ENCODE measurements at regions not wholly inside any gene's neighbourhood (a gene's known extent, or its start where the extent isn't known, plus 50 kb on each side); places are given as distances from the start of the nearest gene placed in this dataset.

DNA sequence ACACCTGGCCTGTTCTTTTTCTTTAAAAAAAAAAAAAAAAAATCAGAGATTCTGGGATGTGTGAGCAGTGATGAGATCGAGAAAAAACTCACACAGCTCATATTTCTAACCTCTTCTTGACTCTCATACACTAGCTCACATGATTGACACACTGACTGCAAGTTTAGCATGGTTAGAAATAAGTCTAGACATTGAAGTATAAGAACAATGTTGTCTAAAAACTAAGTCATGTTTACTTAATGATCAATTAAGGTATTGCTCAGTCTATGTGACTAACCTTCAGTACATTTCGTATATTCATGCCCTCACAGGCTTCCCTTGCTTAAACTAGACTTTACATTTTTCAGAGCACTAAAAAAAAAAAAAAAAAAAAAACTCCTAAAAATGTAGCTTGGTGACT lies 775.1 kb downstream of the GATA3 start:
- no peaks in the 10 kb centered on the region for H3K9me3 ChIP-seq (replicated peaks; ENCODE audit: control insufficient read depth, insufficient read depth, low read length)
- dilution Hi-C loops (cut with MboI; ENCODE audit: extremely low pct_ligation_motif_present, low sequenced_read_pairs) (no loop called here), intact Hi-C loops (cut with micrococcal nuclease) (no loop called here)
- ChIA-PET POLR2A (interaction anchor here (0.6 kb wide), 1 partner anchor 51 kb away, joined by 3 read pairs; no protein-coding TSS in a partner anchor), CTCF (interaction anchor here (0.6 kb wide), 1 partner anchor 1088 kb away, joined by 4 read pairs; no protein-coding TSS in a partner anchor)
- no peaks in the 10 kb centered on the region for H3K79me2 ChIP-seq (ENCODE audit: control insufficient read depth, insufficient read depth, low read length)
- no peak overlapping the region for H2AFZ ChIP-seq (ENCODE audit: low read depth, low read length)
- no peak overlapping the region for H3K4me2 ChIP-seq (ENCODE audit: insufficient read depth, low read length)
- no peak overlapping the region for H3K27ac ChIP-seq (ENCODE audit: insufficient read depth, low read depth, low read length)
- DNase-seq (ENCODE audit: low read depth, low spot score) (no peak), FAIRE-seq (no peak)
- H3K27me3 ChIP-seq (ENCODE audit: control insufficient read depth in 2 of 2, insufficient read depth in 2 of 2, low read length in 2 of 2) = no peaks in the 10 kb centered on the region
- H3K9ac ChIP-seq (replicated peaks; ENCODE audit: extremely low read depth, insufficient read depth, low read length) = no peak overlapping the region
- no peaks in the 10 kb centered on the region for H3K36me3 ChIP-seq (ENCODE audit: control insufficient read depth in 2 of 2, extremely low read depth in 1 of 2, insufficient read depth in 2 of 2, low read length in 2 of 2)
- no peak overlapping the region for H3K4me3 ChIP-seq (replicated peaks in 1 of 3; ENCODE audit: insufficient read depth in 1 of 3, low read depth in 1 of 3, low read length in 3 of 3)
- BruUV-seq (replicated peaks) = no TSS peak
- TF ChIP-seq GATA2 (IDR thresholded peaks at IDR 0.05; ENCODE audit: insufficient read depth, insufficient read length, low read depth, low read length) (no peak), JUN (IDR thresholded peaks at IDR 0.05; ENCODE audit: borderline replicate concordance, insufficient read depth, insufficient read length, low read depth) (no peak), MAX (IDR thresholded peaks at IDR 0.05; ENCODE audit: insufficient read depth, insufficient read length) (no peak), FOS (IDR thresholded peaks at IDR 0.05; ENCODE audit: borderline replicate concordance, insufficient read depth, low read length) (no peak), POLR2A (IDR thresholded peaks at IDR 0.05; ENCODE audit: low read depth, low read length) (no peak), MYC (IDR thresholded peaks at IDR 0.05; ENCODE audit: low read depth, low read length) (no peak), EZH2 (IDR thresholded peaks at IDR 0.05; ENCODE audit: borderline replicate concordance, low read depth, low read length, severe bottlenecking) (no peak), POLR2AphosphoS5 (IDR thresholded peaks at IDR 0.05; ENCODE audit: insufficient read depth, low read depth, low read length) (no peak)
- TF ChIP-seq, protein P1, sequence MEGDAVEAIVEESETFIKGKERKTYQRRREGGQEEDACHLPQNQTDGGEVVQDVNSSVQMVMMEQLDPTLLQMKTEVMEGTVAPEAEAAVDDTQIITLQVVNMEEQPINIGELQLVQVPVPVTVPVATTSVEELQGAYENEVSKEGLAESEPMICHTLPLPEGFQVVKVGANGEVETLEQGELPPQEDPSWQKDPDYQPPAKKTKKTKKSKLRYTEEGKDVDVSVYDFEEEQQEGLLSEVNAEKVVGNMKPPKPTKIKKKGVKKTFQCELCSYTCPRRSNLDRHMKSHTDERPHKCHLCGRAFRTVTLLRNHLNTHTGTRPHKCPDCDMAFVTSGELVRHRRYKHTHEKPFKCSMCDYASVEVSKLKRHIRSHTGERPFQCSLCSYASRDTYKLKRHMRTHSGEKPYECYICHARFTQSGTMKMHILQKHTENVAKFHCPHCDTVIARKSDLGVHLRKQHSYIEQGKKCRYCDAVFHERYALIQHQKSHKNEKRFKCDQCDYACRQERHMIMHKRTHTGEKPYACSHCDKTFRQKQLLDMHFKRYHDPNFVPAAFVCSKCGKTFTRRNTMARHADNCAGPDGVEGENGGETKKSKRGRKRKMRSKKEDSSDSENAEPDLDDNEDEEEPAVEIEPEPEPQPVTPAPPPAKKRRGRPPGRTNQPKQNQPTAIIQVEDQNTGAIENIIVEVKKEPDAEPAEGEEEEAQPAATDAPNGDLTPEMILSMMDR (IDR thresholded peaks at IDR 0.05; ENCODE audit: extremely low read depth in 1 of 2, insufficient read depth in 1 of 2, low read depth in 1 of 2, low read length in 2 of 2) = no peak
- H3K4me1 ChIP-seq (ENCODE audit: control insufficient read depth, extremely low read depth, insufficient read depth, low read length) = peaks cover 2% of the 10 kb centered on the region
- H4K20me1 ChIP-seq (replicated peaks; ENCODE audit: control insufficient read depth, extremely low read depth, insufficient read depth, low read length) = no peaks in the 10 kb centered on the region
- no peaks in the 10 kb centered on the region for H3K9me1 ChIP-seq (replicated peaks; ENCODE audit: control insufficient read depth, extremely low read depth, insufficient read depth, low read length)

Data from endothelial cell of umbilical vein (primary cell).